Neural cell (in vitro differentiated cells): ENCODE measurements at regions not wholly inside any gene's neighbourhood (a gene's known extent, or its start where the extent isn't known, plus 50 kb on each side); places are given as distances from the start of the nearest gene placed in this dataset.

Experiments
- H2AFZ ChIP-seq: fragments of 200-600, 300-800 bp; sonication (generic), shearing (Covaris generic); 2 replicates; pipeline ENCODE4 v1.6.0; 2014; ENCODE audit warnings: low read depth, mild to moderate bottlenecking, antibody characterized with exemption, low read length, moderate library complexity
- H3F3A ChIP-seq: fragments of 200-600 bp; shearing (Covaris generic); 2 replicates; pipeline ENCODE4 v1.6.1; 2016; ENCODE audit warnings: mild to moderate bottlenecking, moderate library complexity, mixed read lengths, antibody characterized with exemption, low read length; ENCODE audit not compliant: insufficient read depth, poor library complexity, severe bottlenecking
- H3K27ac ChIP-seq: fragments of 200-600, 300-800 bp; sonication (generic), shearing (Covaris generic); 2 replicates; pipeline ENCODE4 v1.5.1; 2014; ENCODE audit warnings: mild to moderate bottlenecking, low read length, moderate library complexity
- H3K27me3 ChIP-seq: fragments of 300-800, 200-600 bp; sonication (generic), shearing (Covaris generic); 2 replicates; pipeline ENCODE4 v1.6.0; 2014; ENCODE audit warnings: mild to moderate bottlenecking, low read depth, low read length, moderate library complexity; ENCODE audit not compliant: insufficient read depth
- H3K36me3 ChIP-seq: fragments of 300-800, 200-600 bp; sonication (generic), shearing (Covaris generic); 2 replicates; pipeline ENCODE4 v1.5.1; 2014; ENCODE audit warnings: mild to moderate bottlenecking, antibody characterized with exemption, low read length, moderate library complexity; ENCODE audit not compliant: insufficient read depth
- H3K4me2 ChIP-seq: fragments of 300-800, 200-600 bp; sonication (generic), shearing (Covaris generic); 2 replicates; pipeline ENCODE4 v1.6.0; 2014; ENCODE audit warnings: mild to moderate bottlenecking, low read length
- H3K4me3 ChIP-seq: fragments of 300-800, 200-600 bp; sonication (generic), shearing (Covaris generic); 2 replicates; pipeline ENCODE4 v1.5.1; 2014; ENCODE audit warnings: mild to moderate bottlenecking, low read length, moderate library complexity
- H3K79me2 ChIP-seq: fragments of 200-600 bp; shearing (Covaris generic); replicated peaks from 2 replicates; pipeline ENCODE4 v1.6.0; 2014; ENCODE audit warnings: mild to moderate bottlenecking, low read length, moderate library complexity; ENCODE audit not compliant: insufficient read depth
- H3K9ac ChIP-seq: fragments of 300-800, 200-600 bp; sonication (generic), shearing (Covaris generic); 2 replicates; pipeline ENCODE4 v1.6.1; 2016; ENCODE audit warnings: mild to moderate bottlenecking, low read length, mixed read lengths
- H3K9me2 ChIP-seq: fragments of 200-600 bp; shearing (Covaris generic); 2 replicates; pipeline ENCODE4 v1.6.1; 2016; ENCODE audit warnings: mild to moderate bottlenecking, low read length, mixed read lengths; ENCODE audit not compliant: insufficient read depth
- H3K9me3 ChIP-seq: fragments of 200-600, 300-800 bp; sonication (generic), shearing (Covaris generic); 2 replicates; pipeline ENCODE4 v1.6.1; 2016; ENCODE audit warnings: mild to moderate bottlenecking, mixed run types, low read length, moderate library complexity, mixed read lengths
- H4K20me1 ChIP-seq: fragments of 200-600 bp; shearing (Covaris generic); 2 replicates; pipeline ENCODE4 v1.6.1; 2016; ENCODE audit warnings: mild to moderate bottlenecking, mixed run types; ENCODE audit not compliant: insufficient read depth
- CTCF ChIP-seq: fragments of 450-650 bp; IDR thresholded peaks from 2 replicates; pipeline ENCODE4 v1.5.1; 2014; ENCODE audit warnings: antibody characterized with exemption, mild to moderate bottlenecking, moderate library complexity; ENCODE audit not compliant: poor library complexity, severe bottlenecking
- EP300 ChIP-seq: fragments of 450-650 bp; conservative IDR thresholded peaks from 2 replicates; pipeline ENCODE4 v1.6.1; 2014; ENCODE audit warnings: antibody characterized with exemption, mild to moderate bottlenecking, moderate library complexity; ENCODE audit not compliant: poor library complexity, severe bottlenecking
- EZH2 ChIP-seq: fragments of 200-600, 300-800 bp; shearing (Covaris generic), sonication (generic); IDR thresholded peaks from 2 replicates; pipeline ENCODE4 v1.6.1; 2014; ENCODE audit warnings: antibody characterized with exemption, low read length, borderline replicate concordance, mild to moderate bottlenecking; ENCODE audit not compliant: insufficient read depth, poor library complexity, severe bottlenecking
- MXI1 ChIP-seq: fragments of 450-650 bp; conservative IDR thresholded peaks from 2 replicates; pipeline ENCODE4 v1.6.1; 2014; ENCODE audit warnings: antibody characterized with exemption, mild to moderate bottlenecking; ENCODE audit not compliant: poor library complexity, severe bottlenecking
- POLR2AphosphoS5 ChIP-seq: IDR thresholded peaks from 2 replicates; pipeline ENCODE4 v1.6.1; 2012
- RAD21 ChIP-seq: fragments of 450-650 bp; conservative IDR thresholded peaks from 2 replicates; pipeline ENCODE4 v1.6.1; 2014; ENCODE audit warnings: antibody characterized with exemption, mild to moderate bottlenecking, moderate library complexity
- REST ChIP-seq: IDR thresholded peaks from 2 replicates; pipeline ENCODE4 v1.6.1; 2012; ENCODE audit warnings: borderline replicate concordance
- SMC3 ChIP-seq: fragments of 450-650 bp; conservative IDR thresholded peaks from 2 replicates; pipeline ENCODE4 v1.6.1; 2014; ENCODE audit warnings: antibody characterized with exemption, mild to moderate bottlenecking, moderate library complexity; ENCODE audit not compliant: poor library complexity
- TAF1 ChIP-seq: IDR thresholded peaks from 2 replicates; pipeline ENCODE4 v1.6.1; 2012; ENCODE audit warnings: low read depth

- Histone ChIP-seq H3K9me2 (no peaks in the 10 kb centered on the region), H2AFZ (no peak overlapping the region), H3K27ac (no peak overlapping the region), H3K36me3 (no peaks in the 10 kb centered on the region), H3K4me2 (no peak overlapping the region), H3K79me2 (no peaks in the 10 kb centered on the region), H3K4me3 (no peak overlapping the region), H4K20me1 (no peaks in the 10 kb centered on the region), H3K9ac (no peak overlapping the region), H3K9me3 (no peaks in the 10 kb centered on the region), H3K27me3 (no peaks in the 10 kb centered on the region), H3F3A (no peaks in the 10 kb centered on the region)
- no peak for TF ChIP-seq POLR2AphosphoS5
- no peak for TF ChIP-seq MXI1
- TF ChIP-seq EP300: no peak
- TF ChIP-seq SMC3: no peak
- no peak for TF ChIP-seq EZH2
- TF ChIP-seq CTCF: no peak
- no peak for TF ChIP-seq TAF1
- TF ChIP-seq RAD21: no peak
- TF ChIP-seq REST: no peak
Observed at GRCh38 chr11:112661146-112661545, 300.1 kb upstream of the NCAM1 start.

- Histone ChIP-seq H3K9me3 (no peaks in the 10 kb centered on the region), H2AFZ (no peak overlapping the region), H3F3A (no peaks in the 10 kb centered on the region), H4K20me1 (no peaks in the 10 kb centered on the region), H3K36me3 (no peaks in the 10 kb centered on the region), H3K27me3 (no peaks in the 10 kb centered on the region), H3K79me2 (no peaks in the 10 kb centered on the region), H3K4me3 (no peak overlapping the region), H3K9ac (no peak overlapping the region), H3K9me2 (no peaks in the 10 kb centered on the region), H3K4me2 (no peak overlapping the region), H3K27ac (no peak overlapping the region)
- TF ChIP-seq CTCF (no peak), EZH2 (no peak), POLR2AphosphoS5 (no peak), EP300 (no peak), REST (no peak), SMC3 (no peak), TAF1 (no peak), MXI1 (no peak), RAD21 (no peak)
Observed at GRCh38 chr11:112661571-112661970, 299.6 kb upstream of the NCAM1 start.
